Parathyroid adenoma (tissue), 2 donors: ENCODE measurements at regions not wholly inside any gene's neighbourhood (a gene's known extent, or its start where the extent isn't known, plus 50 kb on each side); places are given as distances from the start of the nearest gene placed in this dataset.

ENCODE experiments used
- H2AFZ ChIP-seq: fragments of 300-600 bp; sonication (generic); one replicate; pipeline ENCODE4 v1.7.0; 2017; ENCODE audit warnings: antibody characterized with exemption, mild to moderate bottlenecking
- H3K27ac ChIP-seq: fragments of 300-600 bp; sonication (generic); one replicate; pipeline ENCODE4 v1.7.0; 2017
- H3K27me3 ChIP-seq: fragments of 300-600 bp; sonication (generic); one replicate; pipeline ENCODE4 v1.7.0; 2017; ENCODE audit warnings: low read length; ENCODE audit not compliant: control insufficient read depth, insufficient read depth
- H3K36me3 ChIP-seq: fragments of 300-600 bp; sonication (generic); one replicate; pipeline ENCODE4 v1.7.0; 2017; ENCODE audit warnings: low read length; ENCODE audit not compliant: control insufficient read depth, insufficient read depth
- H3K4me1 ChIP-seq: fragments of 300-600 bp; sonication (generic); one replicate; pipeline ENCODE4 v1.7.0; 2017; ENCODE audit warnings: control low read depth
- H3K4me2 ChIP-seq: fragments of 300-600 bp; sonication (generic); one replicate; pipeline ENCODE4 v1.7.0; 2017; ENCODE audit warnings: low read length
- H3K4me3 ChIP-seq: fragments of 300-600 bp; sonication (generic); one replicate; pipeline ENCODE4 v1.7.0; 2017; ENCODE audit warnings: low read depth, low read length
- H3K79me2 ChIP-seq: fragments of 300-600 bp; sonication (generic); one replicate; pipeline ENCODE4 v1.7.0; 2017; ENCODE audit warnings: control low read depth
- H3K9ac ChIP-seq: fragments of 300-600 bp; sonication (generic); one replicate; pipeline ENCODE4 v1.7.0; 2017; ENCODE audit warnings: mild to moderate bottlenecking
- H3K9me3 ChIP-seq: fragments of 300-600 bp; sonication (generic); one replicate; pipeline ENCODE4 v1.7.0; 2017; ENCODE audit warnings: low read length; ENCODE audit not compliant: control insufficient read depth
- CTCF ChIP-seq: fragments of 300-600 bp; sonication (generic); IDR thresholded peaks from one replicate; pipeline ENCODE4 v1.7.0; 2017; ENCODE audit warnings: antibody characterized with exemption, mild to moderate bottlenecking
- donor health status: primary hyperparathyroidism.

- peaks cover 39% of the 10 kb centered on the region for H3K79me2 ChIP-seq
- H3K4me1 ChIP-seq, result peaks cover 2% of the 10 kb centered on the region
- no peak for TF ChIP-seq CTCF
- no peaks in the 10 kb centered on the region for H3K36me3 ChIP-seq
- no peaks in the 10 kb centered on the region for H3K27me3 ChIP-seq
- H3K9me3 ChIP-seq, result no peaks in the 10 kb centered on the region
- H2AFZ ChIP-seq, result no peak overlapping the region
- no peak overlapping the region for H3K9ac ChIP-seq
- no peak overlapping the region for H3K4me2 ChIP-seq
- H3K27ac ChIP-seq, result no peak overlapping the region
- H3K4me3 ChIP-seq, result no peak overlapping the region
Observed at GRCh38 chr6:150651808-150652470, 52.3 kb downstream of the PLEKHG1 start.

GRCh38 chr6:150652848-150653613, 53.3 kb downstream of the PLEKHG1 start:
- H3K4me1 ChIP-seq, result no peaks in the 10 kb centered on the region
- no peaks in the 10 kb centered on the region for H3K9me3 ChIP-seq
- peaks cover 45% of the 10 kb centered on the region for H3K79me2 ChIP-seq
- H3K4me3 ChIP-seq, result no peak overlapping the region
- H3K36me3 ChIP-seq, result no peaks in the 10 kb centered on the region
- H3K9ac ChIP-seq, result no peak overlapping the region
- no peak overlapping the region for H3K27ac ChIP-seq
- no peak for TF ChIP-seq CTCF
- no peak overlapping the region for H2AFZ ChIP-seq
- no peaks in the 10 kb centered on the region for H3K27me3 ChIP-seq
- H3K4me2 ChIP-seq, result no peak overlapping the region

GRCh38 chr6:150654608-150655007, 54.9 kb downstream of the PLEKHG1 start:
- H3K4me2 ChIP-seq, result no peak overlapping the region
- H3K79me2 ChIP-seq, result peaks cover 51% of the 10 kb centered on the region
- no peak overlapping the region for H3K4me3 ChIP-seq
- no peaks in the 10 kb centered on the region for H3K9me3 ChIP-seq
- H3K4me1 ChIP-seq, result peaks cover 9% of the 10 kb centered on the region
- no peak overlapping the region for H3K27ac ChIP-seq
- H3K36me3 ChIP-seq, result no peaks in the 10 kb centered on the region
- no peak for TF ChIP-seq CTCF
- H3K27me3 ChIP-seq, result no peaks in the 10 kb centered on the region
- H3K9ac ChIP-seq, result no peak overlapping the region
- no peak overlapping the region for H2AFZ ChIP-seq

GRCh38 chr6:150656156-150656555, 56.5 kb downstream of the PLEKHG1 start:
- H3K9ac ChIP-seq, result no peak overlapping the region
- no peak overlapping the region for H2AFZ ChIP-seq
- no peak for TF ChIP-seq CTCF
- peaks cover 10% of the 10 kb centered on the region for H3K4me1 ChIP-seq
- H3K9me3 ChIP-seq, result no peaks in the 10 kb centered on the region
- peaks cover 58% of the 10 kb centered on the region for H3K79me2 ChIP-seq
- H3K4me2 ChIP-seq, result no peak overlapping the region
- no peaks in the 10 kb centered on the region for H3K27me3 ChIP-seq
- H3K27ac ChIP-seq, result no peak overlapping the region
- H3K36me3 ChIP-seq, result no peaks in the 10 kb centered on the region
- no peak overlapping the region for H3K4me3 ChIP-seq
